ENCODE measurements at regions not wholly inside any gene's neighbourhood (a gene's known extent, or its start where the extent isn't known, plus 50 kb on each side); places are given as distances from the start of the nearest gene placed in this dataset.

DNA sequence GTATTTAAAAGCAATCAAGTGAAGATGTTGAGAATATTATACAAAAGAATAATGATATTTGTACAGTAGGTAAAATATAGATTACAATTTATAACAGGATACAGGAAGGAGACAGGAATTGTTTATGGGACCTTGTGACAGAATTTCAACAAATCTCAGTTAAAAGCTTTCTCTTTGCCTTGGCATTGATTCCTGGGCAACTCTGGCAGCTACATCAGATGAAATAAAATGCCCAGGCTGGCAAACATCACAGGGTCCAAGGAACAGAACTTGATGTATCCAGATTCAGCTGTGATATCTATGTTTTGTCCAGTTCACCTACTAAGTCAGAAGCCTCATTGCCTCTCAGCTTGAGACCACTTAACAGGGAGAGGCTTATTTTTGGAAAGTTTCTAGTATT, 473.1 kb downstream of the MCTP2 start:
- Histone ChIP-seq H3K4me2 (ENCODE audit: low read length) (no peak overlapping the region), H4K20me1 (ENCODE audit: insufficient read depth, low read length) (no peaks in the 10 kb centered on the region), H3K9me3 (ENCODE audit: low read length) (no peaks in the 10 kb centered on the region), H2AFZ (ENCODE audit: low read length) (no peak overlapping the region), H3K27me3 (ENCODE audit: insufficient read depth, low read length) (no peaks in the 10 kb centered on the region), H3F3A (ENCODE audit: insufficient read depth, low read length) (no peaks in the 10 kb centered on the region), H3K9me2 (ENCODE audit: low read depth, low read length) (no peaks in the 10 kb centered on the region), H3K4me3 (ENCODE audit: low read depth, low read length, poor library complexity, severe bottlenecking) (no peak overlapping the region), H3K79me2 (ENCODE audit: insufficient read depth, low read length) (no peaks in the 10 kb centered on the region), H3K4me1 (ENCODE audit: insufficient read depth, low read length, severe bottlenecking) (no peaks in the 10 kb centered on the region), H3K9ac (ENCODE audit: low read length) (no peak overlapping the region), H3K27ac (ENCODE audit: low read depth, low read length, poor library complexity, severe bottlenecking) (no peak overlapping the region), H3K36me3 (ENCODE audit: insufficient read depth, low read length) (no peaks in the 10 kb centered on the region)
- TF ChIP-seq, protein P1, sequence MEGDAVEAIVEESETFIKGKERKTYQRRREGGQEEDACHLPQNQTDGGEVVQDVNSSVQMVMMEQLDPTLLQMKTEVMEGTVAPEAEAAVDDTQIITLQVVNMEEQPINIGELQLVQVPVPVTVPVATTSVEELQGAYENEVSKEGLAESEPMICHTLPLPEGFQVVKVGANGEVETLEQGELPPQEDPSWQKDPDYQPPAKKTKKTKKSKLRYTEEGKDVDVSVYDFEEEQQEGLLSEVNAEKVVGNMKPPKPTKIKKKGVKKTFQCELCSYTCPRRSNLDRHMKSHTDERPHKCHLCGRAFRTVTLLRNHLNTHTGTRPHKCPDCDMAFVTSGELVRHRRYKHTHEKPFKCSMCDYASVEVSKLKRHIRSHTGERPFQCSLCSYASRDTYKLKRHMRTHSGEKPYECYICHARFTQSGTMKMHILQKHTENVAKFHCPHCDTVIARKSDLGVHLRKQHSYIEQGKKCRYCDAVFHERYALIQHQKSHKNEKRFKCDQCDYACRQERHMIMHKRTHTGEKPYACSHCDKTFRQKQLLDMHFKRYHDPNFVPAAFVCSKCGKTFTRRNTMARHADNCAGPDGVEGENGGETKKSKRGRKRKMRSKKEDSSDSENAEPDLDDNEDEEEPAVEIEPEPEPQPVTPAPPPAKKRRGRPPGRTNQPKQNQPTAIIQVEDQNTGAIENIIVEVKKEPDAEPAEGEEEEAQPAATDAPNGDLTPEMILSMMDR (IDR thresholded peaks at IDR 0.05; ENCODE audit: low read length): no peak
- TF ChIP-seq EZH2 (IDR thresholded peaks at IDR 0.05; ENCODE audit: borderline replicate concordance, low read length): no peak

DNA sequence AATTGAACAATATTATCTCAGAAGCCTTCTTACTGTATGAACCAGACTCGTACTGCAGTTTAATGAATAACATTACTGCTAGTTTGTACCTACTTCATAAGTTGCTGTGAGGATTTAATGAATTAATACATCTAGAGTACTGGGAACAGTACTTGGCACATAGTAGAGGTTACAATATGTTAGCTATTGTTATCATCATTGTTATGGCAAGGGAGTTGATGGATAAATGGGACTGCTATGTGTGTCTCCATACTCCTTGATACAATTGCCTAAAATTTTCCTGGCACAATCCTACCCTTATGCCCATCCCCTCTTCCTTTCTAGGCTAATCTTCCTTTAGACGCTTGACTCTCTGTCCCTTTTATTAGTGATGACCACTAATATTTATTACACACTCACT, 473.6 kb downstream of the MCTP2 start:
- H3K79me2 ChIP-seq (ENCODE audit: insufficient read depth, low read length): no peaks in the 10 kb centered on the region
- no peak overlapping the region for H3K4me3 ChIP-seq (ENCODE audit: low read depth, low read length, poor library complexity, severe bottlenecking)

DNA sequence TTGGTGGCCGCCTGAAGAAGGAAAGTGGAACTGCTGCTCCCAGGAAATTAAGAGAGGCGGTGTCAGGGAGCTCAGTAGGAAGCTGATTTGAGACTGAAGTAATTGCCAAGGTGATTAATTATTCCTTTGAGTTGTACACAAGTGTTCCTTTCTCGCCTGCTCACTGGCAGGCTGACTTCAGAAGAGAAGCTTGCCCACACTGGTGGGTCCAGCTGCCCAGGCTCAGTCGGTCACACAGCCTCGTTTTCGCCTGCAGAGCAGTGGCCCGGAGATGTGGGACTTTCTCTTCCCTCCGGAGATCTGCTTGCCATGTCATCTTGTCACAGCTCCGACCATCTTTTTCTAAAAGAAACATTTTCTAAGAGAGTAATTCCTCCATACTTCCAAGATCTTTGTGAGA, 478.0 kb downstream of the MCTP2 start:
- no peaks in the 10 kb centered on the region for H3K36me3 ChIP-seq (ENCODE audit: insufficient read depth, low read length)
- H3K27ac ChIP-seq (ENCODE audit: low read depth, low read length, poor library complexity, severe bottlenecking): no peak overlapping the region
- no peaks in the 10 kb centered on the region for H3K27me3 ChIP-seq (ENCODE audit: insufficient read depth, low read length)
- no peaks in the 10 kb centered on the region for H3K9me3 ChIP-seq (ENCODE audit: low read length)
- no peaks in the 10 kb centered on the region for H3K4me1 ChIP-seq (ENCODE audit: insufficient read depth, low read length, severe bottlenecking)
- H3K4me2 ChIP-seq (ENCODE audit: low read length): no peak overlapping the region
- no peaks in the 10 kb centered on the region for H3K79me2 ChIP-seq (ENCODE audit: insufficient read depth, low read length)
- no peaks in the 10 kb centered on the region for H4K20me1 ChIP-seq (ENCODE audit: insufficient read depth, low read length)
- no peak overlapping the region for H3K9ac ChIP-seq (ENCODE audit: low read length)
- H3F3A ChIP-seq (ENCODE audit: insufficient read depth, low read length): no peaks in the 10 kb centered on the region
- H3K4me3 ChIP-seq (ENCODE audit: low read depth, low read length, poor library complexity, severe bottlenecking): no peak overlapping the region
- no peak for TF ChIP-seq EZH2 (IDR thresholded peaks at IDR 0.05; ENCODE audit: borderline replicate concordance, low read length)
- TF ChIP-seq, protein P1 (IDR thresholded peaks at IDR 0.05; ENCODE audit: low read length): no peak
- H2AFZ ChIP-seq (ENCODE audit: low read length): no peak overlapping the region
- H3K9me2 ChIP-seq (ENCODE audit: low read depth, low read length): no peaks in the 10 kb centered on the region

More for the DNA sequence above, 473.6 kb downstream of the MCTP2 start:
- Histone ChIP-seq H3K9me2 (ENCODE audit: low read depth, low read length) (no peaks in the 10 kb centered on the region), H3K27me3 (ENCODE audit: insufficient read depth, low read length) (no peaks in the 10 kb centered on the region), H3K36me3 (ENCODE audit: insufficient read depth, low read length) (no peaks in the 10 kb centered on the region), H3K9me3 (ENCODE audit: low read length) (no peaks in the 10 kb centered on the region), H3K4me2 (ENCODE audit: low read length) (no peak overlapping the region), H2AFZ (ENCODE audit: low read length) (no peak overlapping the region), H3K27ac (ENCODE audit: low read depth, low read length, poor library complexity, severe bottlenecking) (no peak overlapping the region), H3K4me1 (ENCODE audit: insufficient read depth, low read length, severe bottlenecking) (no peaks in the 10 kb centered on the region), H3F3A (ENCODE audit: insufficient read depth, low read length) (no peaks in the 10 kb centered on the region), H3K9ac (ENCODE audit: low read length) (no peak overlapping the region), H4K20me1 (ENCODE audit: insufficient read depth, low read length) (no peaks in the 10 kb centered on the region)
- TF ChIP-seq, protein P1 (IDR thresholded peaks at IDR 0.05; ENCODE audit: low read length): no peak
- TF ChIP-seq EZH2 (IDR thresholded peaks at IDR 0.05; ENCODE audit: borderline replicate concordance, low read length): no peak
